Breast epithelium (tissue), 4 donors: ENCODE measurements at regions not wholly inside any gene's neighbourhood (a gene's known extent, or its start where the extent isn't known, plus 50 kb on each side); places are given as distances from the start of the nearest gene placed in this dataset.

Experiments used
- DNase-seq, 2 donors: peaks; one replicate each; pipeline ENCODE4 v3.0.0-alpha.2; 2019; ENCODE audit warnings: low spot score in 2 of 2
- H3K27ac ChIP-seq, 2 donors: fragments of 200-600 bp; sonication (generic) in 1 of 2; one replicate each; pipeline ENCODE4 v1.5.1; 2016 to 2019; ENCODE audit warnings: mild to moderate bottlenecking in 1 of 2
- H3K27me3 ChIP-seq, 2 donors: fragments of 200-600 bp; sonication (generic) in 1 of 2; one replicate each; pipeline versions ENCODE4 v1.5.1 to v1.6.0; 2017 to 2019; ENCODE audit warnings: control low read depth in 1 of 2, mild to moderate bottlenecking in 1 of 2
- H3K36me3 ChIP-seq: fragments of 200-600 bp; one replicate; pipeline ENCODE4 v1.5.1; 2019
- H3K4me1 ChIP-seq, 2 donors: fragments of 200-600 bp; sonication (generic); one replicate each; pipeline ENCODE4 v1.5.1; 2016 to 2019; ENCODE audit warnings: control low read depth in 1 of 2
- H3K4me3 ChIP-seq, 3 donors: fragments of 200-600 bp; sonication (generic); 1 replicate in 2 of 3; 2 replicates in 1 of 3; pipeline ENCODE4 v1.5.1; 2016 to 2019; ENCODE audit warnings: mild to moderate bottlenecking in 3 of 3, moderate library complexity in 2 of 3
- H3K9me3 ChIP-seq, 2 donors: fragments of 200-600 bp; sonication (generic) in 1 of 2; one replicate each; pipeline ENCODE4 v1.5.1; 2016 to 2019; ENCODE audit warnings: control low read depth in 1 of 2
- POLR2A ChIP-seq: fragments of 450-650 bp; IDR thresholded peaks from one replicate; pipeline ENCODE4 v1.6.1; 2016; ENCODE audit warnings: antibody characterized with exemption, mild to moderate bottlenecking, moderate library complexity
- POLR2AphosphoS5 ChIP-seq, 3 donors: sonication (generic); formaldehyde crosslinking; IDR thresholded peaks; one replicate each; pipeline ENCODE4 v1.6.1; 2017; ENCODE audit warnings: antibody characterized with exemption in 3 of 3
- intact Hi-C: fragments of 100-400 bp; cut with DNase I; formaldehyde crosslinking; loops from one replicate; pipeline ENCODE4 v1.15.1; 2023; ENCODE audit warnings: low total_unique reads
- TF ChIP-seq, protein P1 (sequence below), 3 donors: fragments of 450-650 bp; IDR thresholded peaks; one replicate each; pipeline ENCODE4 v1.5.1; 2016 to 2017; ENCODE audit warnings: antibody characterized with exemption in 3 of 3, mild to moderate bottlenecking in 3 of 3, moderate library complexity in 3 of 3

DNA sequence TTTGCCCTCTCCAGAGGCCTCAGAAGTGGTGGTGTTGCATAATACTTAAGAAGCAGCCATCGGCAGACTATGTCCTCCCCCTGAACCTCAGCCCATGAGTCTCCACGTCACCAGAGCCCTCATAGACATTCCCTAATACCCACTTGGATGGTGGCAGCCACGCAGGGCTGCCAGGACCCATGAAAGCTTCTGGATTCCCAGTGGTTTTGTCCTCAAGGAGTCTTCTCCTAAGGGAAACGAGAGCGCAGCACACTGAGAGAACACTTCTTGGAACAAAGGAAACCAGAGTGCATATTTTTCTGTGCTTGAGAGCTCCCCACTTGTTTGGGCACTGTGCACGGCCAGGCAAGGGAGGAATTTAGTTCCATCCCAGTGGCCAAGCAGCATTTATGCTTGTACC, 204.1 kb upstream of the DMD start:
- Histone ChIP-seq H3K9me3 (no peaks in the 10 kb centered on the region), H3K36me3 (no peaks in the 10 kb centered on the region), H3K27ac (no peak overlapping the region), H3K4me3 (no peak overlapping the region), H3K4me1 (no peaks in the 10 kb centered on the region), H3K27me3 (peaks cover 0 to 13% of the 10 kb centered on the region in 2 donors)
- no peak for TF ChIP-seq POLR2A
- TF ChIP-seq, protein P1, sequence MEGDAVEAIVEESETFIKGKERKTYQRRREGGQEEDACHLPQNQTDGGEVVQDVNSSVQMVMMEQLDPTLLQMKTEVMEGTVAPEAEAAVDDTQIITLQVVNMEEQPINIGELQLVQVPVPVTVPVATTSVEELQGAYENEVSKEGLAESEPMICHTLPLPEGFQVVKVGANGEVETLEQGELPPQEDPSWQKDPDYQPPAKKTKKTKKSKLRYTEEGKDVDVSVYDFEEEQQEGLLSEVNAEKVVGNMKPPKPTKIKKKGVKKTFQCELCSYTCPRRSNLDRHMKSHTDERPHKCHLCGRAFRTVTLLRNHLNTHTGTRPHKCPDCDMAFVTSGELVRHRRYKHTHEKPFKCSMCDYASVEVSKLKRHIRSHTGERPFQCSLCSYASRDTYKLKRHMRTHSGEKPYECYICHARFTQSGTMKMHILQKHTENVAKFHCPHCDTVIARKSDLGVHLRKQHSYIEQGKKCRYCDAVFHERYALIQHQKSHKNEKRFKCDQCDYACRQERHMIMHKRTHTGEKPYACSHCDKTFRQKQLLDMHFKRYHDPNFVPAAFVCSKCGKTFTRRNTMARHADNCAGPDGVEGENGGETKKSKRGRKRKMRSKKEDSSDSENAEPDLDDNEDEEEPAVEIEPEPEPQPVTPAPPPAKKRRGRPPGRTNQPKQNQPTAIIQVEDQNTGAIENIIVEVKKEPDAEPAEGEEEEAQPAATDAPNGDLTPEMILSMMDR (IDR thresholded peaks at IDR 0.05), result no peak
- TF ChIP-seq POLR2AphosphoS5 (IDR thresholded peaks at IDR 0.05), result no peak
- no peak for DNase-seq
- intact Hi-C loops, result no loop called here

DNA sequence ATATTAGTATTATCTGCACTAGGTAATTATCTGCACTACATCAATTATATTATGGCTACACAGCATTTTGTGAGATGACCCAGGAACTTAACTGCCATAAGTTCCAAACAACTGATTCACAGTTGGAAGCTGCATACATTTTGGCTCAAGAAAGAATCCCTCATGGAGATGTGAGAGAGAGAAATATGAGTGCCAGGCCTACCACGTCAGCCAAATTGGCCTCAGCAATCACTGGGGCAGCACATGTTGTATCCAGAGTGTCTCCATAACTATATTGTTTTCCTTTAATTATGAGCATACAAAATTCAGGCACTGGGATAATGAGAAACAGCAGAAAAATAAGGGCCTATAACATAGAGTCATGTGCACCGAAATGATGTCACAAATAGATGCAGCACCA, 174.2 kb upstream of the DMD start:
- intact Hi-C loops, result no loop called here
- TF ChIP-seq, protein P1 (IDR thresholded peaks at IDR 0.05), result no peak
- TF ChIP-seq POLR2AphosphoS5 (IDR thresholded peaks at IDR 0.05) (no peak), POLR2A (no peak)
- Histone ChIP-seq H3K36me3 (no peaks in the 10 kb centered on the region), H3K27me3 (peaks cover 0 to 5% of the 10 kb centered on the region in 2 donors), H3K9me3 (no peaks in the 10 kb centered on the region), H3K4me3 (no peak overlapping the region), H3K27ac (no peak overlapping the region), H3K4me1 (no peaks in the 10 kb centered on the region)
- DNase-seq, result no peak

DNA sequence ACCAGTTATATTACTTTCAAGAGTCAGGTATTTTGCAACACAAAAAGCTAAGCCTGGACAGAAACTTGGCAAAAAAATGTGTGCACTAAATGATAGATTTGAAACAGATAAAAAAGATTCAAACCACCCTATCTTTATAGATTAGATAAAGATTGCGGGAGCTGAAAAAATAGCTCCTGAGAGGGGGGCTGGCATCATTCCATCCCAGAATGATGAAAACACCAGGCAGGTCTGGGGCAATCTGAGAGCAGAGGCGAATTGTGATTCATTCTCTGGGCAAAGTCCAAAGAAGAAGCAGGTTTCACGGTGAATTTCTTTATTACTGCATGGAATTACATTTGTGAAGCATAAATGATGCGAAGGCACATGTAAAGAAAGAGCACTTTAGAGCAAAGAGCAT, 168.5 kb upstream of the DMD start:
- TF ChIP-seq, protein P1 (IDR thresholded peaks at IDR 0.05), result no peak
- TF ChIP-seq POLR2A (no peak), POLR2AphosphoS5 (IDR thresholded peaks at IDR 0.05) (no peak)
- Histone ChIP-seq H3K27ac (no peak overlapping the region), H3K4me1 (no peaks in the 10 kb centered on the region), H3K9me3 (no peaks in the 10 kb centered on the region), H3K27me3 (peaks cover 0 to 4% of the 10 kb centered on the region in 2 donors), H3K4me3 (no peak overlapping the region), H3K36me3 (no peaks in the 10 kb centered on the region)
- DNase-seq, result no peak
- intact Hi-C loops, result no loop called here

DNA sequence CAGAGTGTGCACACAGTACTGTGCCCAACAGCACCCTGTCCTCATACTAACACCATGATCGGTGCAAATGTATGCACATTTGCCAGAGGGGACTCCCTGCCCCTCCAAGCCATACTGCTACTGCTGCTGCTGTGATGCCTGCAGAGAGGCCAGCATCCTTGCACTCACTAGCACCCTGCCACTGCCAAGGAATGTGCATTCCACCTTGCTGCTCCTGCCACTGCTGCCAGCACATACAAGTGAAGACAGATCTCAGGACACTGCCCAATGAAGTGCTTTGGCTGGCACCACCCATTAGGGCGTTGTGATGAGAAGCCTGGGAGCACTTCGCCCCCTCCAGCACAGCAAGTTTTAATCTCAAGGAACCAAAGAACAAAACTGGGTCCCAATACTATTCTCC, 146.3 kb upstream of the DMD start:
- intact Hi-C loops, result loop anchor here (1.0 kb wide), 1 partner anchor 9 kb away; no protein-coding TSS in a partner anchor
- TF ChIP-seq, protein P1 (IDR thresholded peaks at IDR 0.05), result no peak
- TF ChIP-seq POLR2AphosphoS5 (IDR thresholded peaks at IDR 0.05) (no peak), POLR2A (no peak)
- H3K9me3 ChIP-seq, result no peaks in the 10 kb centered on the region

DNA sequence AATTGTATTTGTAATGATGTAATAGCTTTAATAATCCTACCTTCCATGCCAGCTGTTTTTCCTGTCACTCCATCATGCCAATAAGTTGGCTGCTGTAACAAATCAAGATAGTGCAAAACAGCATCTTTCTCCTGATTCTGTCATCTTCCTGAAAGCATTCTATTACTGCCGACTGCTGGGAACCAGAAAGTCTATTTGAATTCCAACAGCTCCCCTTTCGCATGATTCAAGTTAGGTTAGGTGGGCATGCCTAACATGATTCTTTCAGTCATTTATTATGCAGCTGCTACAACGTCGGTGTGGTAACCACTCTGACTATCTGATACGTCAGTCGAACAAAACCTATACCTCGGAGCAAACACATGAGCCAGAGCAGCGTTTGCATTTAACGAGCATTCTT, 127.9 kb upstream of the DMD start:
- intact Hi-C loops, result no loop called here
- TF ChIP-seq POLR2AphosphoS5 (IDR thresholded peaks at IDR 0.05), result no peak
- TF ChIP-seq, protein P1 (IDR thresholded peaks at IDR 0.05), result no peak
- no peak for TF ChIP-seq POLR2A
- peak overlapping the region; percentile 20 to 47 (median 31) for H3K4me3 ChIP-seq
- H3K27ac ChIP-seq, result no peak overlapping the region
- no peaks in the 10 kb centered on the region for H3K4me1 ChIP-seq
- no peaks in the 10 kb centered on the region for H3K9me3 ChIP-seq
- no peak for DNase-seq
- H3K36me3 ChIP-seq, result no peaks in the 10 kb centered on the region
- peaks cover 0 to 6% of the 10 kb centered on the region in 2 donors for H3K27me3 ChIP-seq

More for the DNA sequence above, 146.3 kb upstream of the DMD start:
- H3K4me3 ChIP-seq, result no peak overlapping the region
- no peaks in the 10 kb centered on the region for H3K36me3 ChIP-seq
- H3K27ac ChIP-seq, result no peak overlapping the region
- no peak for DNase-seq
- no peaks in the 10 kb centered on the region for H3K4me1 ChIP-seq
- peaks cover 0 to 18% of the 10 kb centered on the region in 2 donors for H3K27me3 ChIP-seq
